ENCODE measurements at regions not wholly inside any gene's neighbourhood (a gene's known extent, or its start where the extent isn't known, plus 50 kb on each side); places are given as distances from the start of the nearest gene placed in this dataset.

DNA sequence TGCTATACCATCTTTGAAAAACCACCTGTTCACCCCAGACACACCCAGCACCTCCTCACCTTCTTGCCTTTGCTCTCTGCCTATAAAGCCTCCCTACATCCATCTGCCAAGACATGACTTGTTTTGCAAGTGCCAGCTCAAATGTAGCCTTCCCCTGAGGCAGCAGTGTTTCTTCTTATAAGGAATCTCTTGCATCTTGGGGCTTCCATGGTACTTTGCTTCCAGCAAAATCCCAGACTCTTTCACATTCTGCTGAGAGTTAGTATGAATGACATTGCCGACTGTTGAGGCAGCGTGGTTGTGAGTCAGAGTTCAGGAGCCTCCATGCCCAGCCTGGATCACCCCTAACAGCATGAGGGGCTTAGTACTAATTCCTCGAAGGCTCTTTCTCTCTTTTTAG is 217.4 kb upstream of the RUNX1 start:
- Mint-ChIP-seq H3K36me3 (ENCODE audit: insufficient read depth, unreplicated experiment) (peaks cover 5% of the 10 kb centered on the region), H3K4me1 (ENCODE audit: insufficient read depth, unreplicated experiment) (peaks cover 19% of the 10 kb centered on the region), H3K27ac (ENCODE audit: low read depth, unreplicated experiment) (no peak overlapping the region), H3K27me3 (ENCODE audit: insufficient read depth, unreplicated experiment) (no peaks in the 10 kb centered on the region), H3K9me3 (ENCODE audit: unreplicated experiment) (no peaks in the 10 kb centered on the region), H3K4me3 (ENCODE audit: unreplicated experiment) (no peak overlapping the region)
- DNase-seq (ENCODE audit: unreplicated experiment) = no peak
- POLR2A ChIA-PET = interaction anchor here (2.5 kb wide), 1 partner anchor 10 kb away, joined by 16 read pairs; no protein-coding TSS in a partner anchor
- CTCF ChIA-PET = interaction anchor here (0.5 kb wide), 1 partner anchor 154 kb away, joined by 3 read pairs; no protein-coding TSS in a partner anchor
- TF ChIP-seq, protein P1, sequence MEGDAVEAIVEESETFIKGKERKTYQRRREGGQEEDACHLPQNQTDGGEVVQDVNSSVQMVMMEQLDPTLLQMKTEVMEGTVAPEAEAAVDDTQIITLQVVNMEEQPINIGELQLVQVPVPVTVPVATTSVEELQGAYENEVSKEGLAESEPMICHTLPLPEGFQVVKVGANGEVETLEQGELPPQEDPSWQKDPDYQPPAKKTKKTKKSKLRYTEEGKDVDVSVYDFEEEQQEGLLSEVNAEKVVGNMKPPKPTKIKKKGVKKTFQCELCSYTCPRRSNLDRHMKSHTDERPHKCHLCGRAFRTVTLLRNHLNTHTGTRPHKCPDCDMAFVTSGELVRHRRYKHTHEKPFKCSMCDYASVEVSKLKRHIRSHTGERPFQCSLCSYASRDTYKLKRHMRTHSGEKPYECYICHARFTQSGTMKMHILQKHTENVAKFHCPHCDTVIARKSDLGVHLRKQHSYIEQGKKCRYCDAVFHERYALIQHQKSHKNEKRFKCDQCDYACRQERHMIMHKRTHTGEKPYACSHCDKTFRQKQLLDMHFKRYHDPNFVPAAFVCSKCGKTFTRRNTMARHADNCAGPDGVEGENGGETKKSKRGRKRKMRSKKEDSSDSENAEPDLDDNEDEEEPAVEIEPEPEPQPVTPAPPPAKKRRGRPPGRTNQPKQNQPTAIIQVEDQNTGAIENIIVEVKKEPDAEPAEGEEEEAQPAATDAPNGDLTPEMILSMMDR (IDR thresholded peaks at IDR 0.05; ENCODE audit: unreplicated experiment) = no peak
- no TSS peak for BruUV-seq (replicated peaks)
- intact Hi-C loops (cut with micrococcal nuclease) = no loop called here

DNA sequence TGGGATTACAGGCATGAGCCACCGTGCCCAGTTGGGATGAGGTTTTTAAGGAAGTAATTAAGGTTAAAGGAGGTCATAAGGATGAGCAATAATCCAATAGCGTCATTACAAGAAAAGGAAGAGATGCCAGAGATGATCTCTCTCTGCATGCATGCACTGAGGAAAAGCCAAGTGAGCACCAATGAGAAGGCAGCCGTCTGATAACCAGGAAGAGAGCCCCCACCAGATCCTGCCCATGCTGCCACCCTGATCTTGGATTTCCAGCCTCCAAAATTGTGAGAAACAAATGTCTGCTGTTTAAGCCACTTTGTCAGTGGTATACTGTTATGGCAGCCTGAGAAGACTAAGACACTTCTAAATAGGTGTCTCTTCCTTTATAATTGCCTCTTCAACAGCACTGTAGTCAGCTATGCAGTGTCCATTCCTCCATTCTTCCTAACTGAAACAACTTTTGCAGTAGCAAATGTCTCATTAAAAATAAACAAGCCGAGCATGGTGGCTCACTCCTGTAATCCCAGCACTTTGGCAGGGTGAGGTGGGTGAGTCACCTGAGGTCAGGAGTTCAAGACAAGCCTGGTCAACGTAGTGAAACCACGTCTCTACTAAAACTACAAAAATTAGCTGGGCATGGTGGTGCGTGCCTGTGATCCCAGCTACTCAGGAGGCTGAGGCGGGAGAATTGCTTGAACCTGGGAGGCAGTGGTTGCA is 216.2 kb upstream of the RUNX1 start:
- H3K9me3 Mint-ChIP-seq (ENCODE audit: unreplicated experiment) = no peaks in the 10 kb centered on the region
- no peak overlapping the region for H3K4me3 Mint-ChIP-seq (ENCODE audit: unreplicated experiment)
- no peaks in the 10 kb centered on the region for H3K36me3 Mint-ChIP-seq (ENCODE audit: insufficient read depth, unreplicated experiment)
- CTCF ChIA-PET = interaction anchor here (0.6 kb wide), 2 partner anchors 569 to 1985 kb away, joined by 3 read pairs; no protein-coding TSS in a partner anchor
- H3K27ac Mint-ChIP-seq (ENCODE audit: low read depth, unreplicated experiment) = peak overlapping the region; percentile 42
- intact Hi-C loops (cut with micrococcal nuclease) = no loop called here
- H3K27me3 Mint-ChIP-seq (ENCODE audit: insufficient read depth, unreplicated experiment) = no peaks in the 10 kb centered on the region
- H3K4me1 Mint-ChIP-seq (ENCODE audit: insufficient read depth, unreplicated experiment) = peaks cover 19% of the 10 kb centered on the region
- peak; percentile 84 for DNase-seq (ENCODE audit: unreplicated experiment)
- TF ChIP-seq, protein P1 (IDR thresholded peaks at IDR 0.05; ENCODE audit: unreplicated experiment) = no peak
- no TSS peak for BruUV-seq (replicated peaks)
- POLR2A ChIA-PET = interaction anchor here (0.6 to 2.5 kb wide), 4 partner anchors 9 to 139 kb away, joined by 3 to 16 read pairs (median 6); no protein-coding TSS in a partner anchor

DNA sequence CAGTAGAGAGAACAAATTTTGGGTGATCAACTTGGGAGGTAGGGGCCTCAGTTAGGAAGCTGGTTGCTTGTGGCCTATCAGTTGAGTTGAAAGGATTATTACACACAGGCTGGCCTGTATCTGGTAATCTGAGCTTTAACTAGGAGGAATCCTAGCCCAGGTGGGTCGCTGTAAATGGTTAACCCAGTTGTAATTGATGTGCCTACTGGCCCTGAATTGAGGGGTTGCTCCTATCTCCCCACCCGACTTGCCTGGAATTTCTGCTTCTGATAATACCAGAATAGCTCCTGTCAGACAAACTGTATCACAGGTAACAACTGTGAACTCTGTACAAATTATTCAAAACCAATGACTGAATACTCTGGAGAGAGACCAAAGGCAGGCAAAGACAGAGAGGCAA is 210.4 kb upstream of the RUNX1 start:
- POLR2A ChIA-PET = interaction anchor here (1.4 to 2.1 kb wide), 2 partner anchors 61 to 209 kb away, joined by 4 to 6 read pairs; no protein-coding TSS in a partner anchor
- Mint-ChIP-seq H3K4me1 (ENCODE audit: insufficient read depth, unreplicated experiment) (peaks cover 37% of the 10 kb centered on the region), H3K4me3 (ENCODE audit: unreplicated experiment) (no peak overlapping the region), H3K36me3 (ENCODE audit: insufficient read depth, unreplicated experiment) (peaks cover 7% of the 10 kb centered on the region), H3K27ac (ENCODE audit: low read depth, unreplicated experiment) (peak overlapping the region; percentile 89), H3K27me3 (ENCODE audit: insufficient read depth, unreplicated experiment) (no peaks in the 10 kb centered on the region), H3K9me3 (ENCODE audit: unreplicated experiment) (no peaks in the 10 kb centered on the region)
- CTCF ChIA-PET = no interaction called here
- BruUV-seq (replicated peaks) = no TSS peak
- TF ChIP-seq, protein P1 (IDR thresholded peaks at IDR 0.05; ENCODE audit: unreplicated experiment) = no peak
- intact Hi-C loops (cut with micrococcal nuclease) = loop anchor here (10.0 kb wide), 1 partner anchor 375 kb away; no protein-coding TSS in a partner anchor
- no peak for DNase-seq (ENCODE audit: unreplicated experiment)

DNA sequence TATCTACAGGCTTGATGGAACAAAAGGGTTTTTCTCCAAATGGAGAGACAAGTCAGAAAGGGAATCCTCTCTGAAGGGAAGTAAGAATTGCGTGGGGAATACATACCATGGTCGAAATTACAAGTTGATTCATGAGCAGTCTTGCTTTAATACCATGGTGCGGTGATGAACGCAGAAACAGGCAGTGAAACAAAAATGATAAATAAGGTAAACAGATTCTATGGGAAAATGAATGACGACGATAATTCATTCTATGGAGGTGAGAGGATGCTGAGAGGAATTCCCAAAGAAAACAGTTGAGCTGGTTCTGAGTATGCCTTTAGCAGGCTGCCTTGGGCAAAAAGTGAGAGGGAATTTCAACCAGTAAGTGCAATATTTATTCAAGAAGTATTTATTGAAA is 209.4 kb upstream of the RUNX1 start:
- no peaks in the 10 kb centered on the region for H3K27me3 Mint-ChIP-seq (ENCODE audit: insufficient read depth, unreplicated experiment)
- peaks cover 47% of the 10 kb centered on the region for H3K4me1 Mint-ChIP-seq (ENCODE audit: insufficient read depth, unreplicated experiment)
- TF ChIP-seq, protein P1 (IDR thresholded peaks at IDR 0.05; ENCODE audit: unreplicated experiment) = no peak
- ChIA-PET CTCF (interaction anchor here (0.6 to 1.2 kb wide), 2 partner anchors 16 to 854 kb away, joined by 3 read pairs; no protein-coding TSS in a partner anchor), POLR2A (interaction anchor here (0.5 to 2.8 kb wide), 6 partner anchors 10 to 1139 kb away, joined by 3 to 39 read pairs (median 4); no protein-coding TSS in a partner anchor)
- DNase-seq (ENCODE audit: unreplicated experiment) = no peak
- no peak overlapping the region for H3K4me3 Mint-ChIP-seq (ENCODE audit: unreplicated experiment)
- H3K27ac Mint-ChIP-seq (ENCODE audit: low read depth, unreplicated experiment) = peak overlapping the region; percentile 89
- no TSS peak for BruUV-seq (replicated peaks)
- H3K36me3 Mint-ChIP-seq (ENCODE audit: insufficient read depth, unreplicated experiment) = peaks cover 7% of the 10 kb centered on the region
- no peaks in the 10 kb centered on the region for H3K9me3 Mint-ChIP-seq (ENCODE audit: unreplicated experiment)
- intact Hi-C loops (cut with micrococcal nuclease) = loop anchor here (10.0 kb wide), 1 partner anchor 374 kb away; no protein-coding TSS in a partner anchor

Data from MCF 10A (cell line).